ENCODE measurements at regions not wholly inside any gene's neighbourhood (a gene's known extent, or its start where the extent isn't known, plus 50 kb on each side); places are given as distances from the start of the nearest gene placed in this dataset.

DNA sequence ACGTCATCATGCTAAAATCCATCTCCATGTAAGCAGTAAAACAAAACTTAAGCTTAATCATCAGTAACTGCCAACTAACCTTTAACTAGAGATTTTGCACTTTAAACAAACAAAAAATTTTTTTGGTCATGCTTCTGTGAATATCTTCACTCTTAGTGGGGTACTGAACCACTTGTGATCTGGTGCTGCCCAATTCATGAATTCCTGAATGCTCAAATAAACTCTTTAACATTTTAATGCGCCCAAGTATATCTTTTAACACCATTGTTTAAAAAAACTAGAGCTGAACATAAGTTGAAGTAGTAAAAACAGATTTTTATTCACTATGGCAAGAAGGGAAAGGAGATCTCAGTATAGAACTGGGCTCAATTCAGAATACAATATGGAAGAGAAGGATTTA is 196.9 kb upstream of the USP24 start:
- no peak for DNase-seq (ENCODE audit: low read depth)

DNA sequence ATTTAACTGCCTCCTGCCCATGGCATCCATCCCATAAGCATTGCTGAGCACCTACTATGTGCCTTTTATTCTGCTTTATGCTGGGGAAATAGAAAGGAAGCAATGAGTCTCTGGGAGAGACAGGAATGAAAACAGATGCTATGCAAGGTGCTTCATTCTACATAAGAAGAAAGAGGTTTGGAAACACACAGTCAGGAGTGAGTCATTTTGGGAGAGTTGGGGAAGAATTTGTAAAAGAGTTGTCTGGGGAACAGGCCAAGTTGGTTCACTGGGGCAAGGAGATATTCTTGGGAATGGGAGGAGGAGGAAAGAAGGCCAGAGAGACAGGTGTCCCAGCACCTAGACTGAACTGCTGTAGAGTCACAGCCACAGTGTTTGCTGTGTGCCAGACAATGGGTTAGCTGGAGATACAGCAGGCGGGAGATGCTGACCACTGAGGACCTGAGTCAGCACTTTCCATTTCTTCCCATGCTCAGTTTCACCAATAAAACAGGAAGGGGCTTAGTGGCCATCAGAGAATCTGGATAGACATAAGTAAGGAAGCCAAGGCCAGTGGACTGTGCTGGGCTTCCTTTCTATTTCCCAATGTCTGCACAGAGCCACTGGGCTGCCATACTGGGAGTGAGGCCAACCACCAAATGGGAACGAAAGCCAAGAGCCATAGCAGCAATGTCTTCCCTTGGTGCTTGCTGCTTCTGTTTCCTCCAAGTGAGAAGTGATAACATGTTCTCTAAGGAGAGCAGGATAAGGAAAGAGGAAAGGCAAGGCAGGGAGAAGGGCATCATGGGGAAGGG is 187.7 kb upstream of the USP24 start:
- DNase-seq (ENCODE audit: low read depth): no peak

DNA sequence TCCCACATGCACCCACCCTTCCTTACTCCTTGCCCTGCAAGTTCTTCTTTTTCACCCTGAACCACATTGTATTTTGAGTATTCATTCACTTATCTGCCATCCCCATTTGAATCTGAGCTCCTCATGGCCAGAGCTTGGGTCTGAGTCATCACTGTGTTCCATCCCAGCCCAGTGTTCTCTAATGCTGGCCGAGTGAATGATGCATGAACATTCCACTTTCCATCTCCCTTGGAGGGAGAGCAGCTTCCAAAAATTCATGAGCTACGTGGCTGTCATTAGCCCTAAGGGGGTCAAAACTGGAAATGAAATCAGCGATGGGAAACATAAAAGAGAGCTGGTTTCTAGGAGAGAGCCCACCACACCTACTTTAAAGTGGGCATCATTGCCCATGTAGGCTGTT is 187.0 kb upstream of the USP24 start:
- peak; percentile 51 for DNase-seq (ENCODE audit: low read depth)

DNA sequence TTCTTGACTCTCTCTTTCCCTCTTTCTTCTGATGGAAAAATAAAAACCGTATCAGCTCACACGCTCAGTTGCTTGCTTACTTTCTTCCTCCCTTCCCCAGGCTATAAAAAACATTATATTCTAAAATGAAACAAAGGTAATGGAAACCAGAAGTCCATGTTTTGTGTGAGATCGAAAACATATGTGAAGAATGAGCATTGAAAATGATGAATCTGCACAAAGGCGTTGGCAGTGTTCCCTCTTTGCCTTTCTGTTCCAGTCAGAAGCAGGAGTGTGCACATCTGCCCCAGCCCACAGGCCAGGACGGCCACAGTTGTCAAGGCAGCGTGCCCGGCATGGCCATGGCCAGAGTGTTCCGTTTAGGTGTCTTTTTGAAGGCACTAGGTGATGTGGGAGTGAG is 185.3 kb upstream of the USP24 start:
- DNase-seq (ENCODE audit: low read depth): peak; percentile 83

DNA sequence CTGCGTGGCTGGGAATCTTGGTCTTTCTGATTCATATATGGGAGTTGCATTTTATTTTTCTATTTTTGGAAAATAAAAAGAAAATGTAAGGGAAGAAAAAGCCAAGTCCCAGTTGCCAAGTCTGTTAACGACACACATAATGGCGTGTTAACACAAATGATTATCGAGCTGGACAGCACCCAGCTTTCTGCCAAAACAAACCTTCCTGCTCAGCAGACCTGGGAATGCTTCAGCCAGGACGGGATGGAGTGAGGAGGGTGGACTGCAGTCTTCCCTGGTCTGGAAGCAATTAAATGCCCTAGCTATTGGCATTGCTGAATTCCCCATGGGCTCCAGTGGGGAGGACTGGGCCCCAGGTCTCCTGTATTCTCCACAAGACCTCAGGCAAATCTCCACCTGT is 184.2 kb upstream of the USP24 start:
- DNase-seq (ENCODE audit: low read depth): no peak

DNA sequence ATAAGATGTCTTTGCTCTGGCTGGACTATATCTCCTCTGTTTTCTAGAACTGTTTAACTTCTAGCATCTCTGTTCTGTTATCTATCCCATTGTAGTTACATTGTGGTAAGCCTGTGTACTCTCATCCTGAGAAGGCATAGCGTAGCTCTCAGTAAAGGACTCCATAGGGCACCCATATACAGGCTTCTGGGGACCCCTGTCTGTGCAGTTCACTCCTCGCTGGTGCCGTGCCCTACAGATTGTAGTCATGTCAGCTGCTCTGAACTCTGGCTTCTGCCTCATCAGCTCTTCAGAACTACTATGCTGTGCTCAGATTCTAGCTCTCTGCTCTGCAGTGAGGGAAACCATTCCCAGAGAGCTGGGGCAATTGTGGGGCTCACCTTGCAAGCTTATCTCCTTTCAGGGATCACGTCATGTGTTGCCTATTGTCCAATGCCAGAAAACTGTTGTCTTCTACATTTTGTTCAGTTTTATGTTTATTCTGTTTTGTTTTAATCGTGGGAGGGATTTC is 181.3 kb upstream of the USP24 start:
- DNase-seq (ENCODE audit: low read depth): no peak

DNA sequence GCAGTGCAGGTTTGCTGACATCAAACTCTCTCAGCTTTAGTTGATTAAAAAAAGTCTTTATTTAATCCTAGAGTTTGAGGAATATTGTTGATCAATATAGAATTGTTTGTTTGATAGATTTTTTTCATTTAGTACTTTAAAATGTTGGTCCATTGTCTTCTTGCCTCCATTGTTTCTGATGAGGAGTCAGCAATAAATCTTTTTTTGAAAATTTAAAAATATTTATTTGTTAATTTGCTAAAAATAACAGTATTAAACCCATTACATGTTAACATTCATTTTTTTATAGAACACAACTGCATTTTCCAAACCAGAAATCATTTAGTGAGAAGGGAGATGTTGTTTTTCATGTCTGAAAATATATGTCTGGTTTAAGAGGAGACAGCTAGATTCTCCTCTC is 173.8 kb upstream of the USP24 start:
- DNase-seq (ENCODE audit: low read depth): no peak

DNA sequence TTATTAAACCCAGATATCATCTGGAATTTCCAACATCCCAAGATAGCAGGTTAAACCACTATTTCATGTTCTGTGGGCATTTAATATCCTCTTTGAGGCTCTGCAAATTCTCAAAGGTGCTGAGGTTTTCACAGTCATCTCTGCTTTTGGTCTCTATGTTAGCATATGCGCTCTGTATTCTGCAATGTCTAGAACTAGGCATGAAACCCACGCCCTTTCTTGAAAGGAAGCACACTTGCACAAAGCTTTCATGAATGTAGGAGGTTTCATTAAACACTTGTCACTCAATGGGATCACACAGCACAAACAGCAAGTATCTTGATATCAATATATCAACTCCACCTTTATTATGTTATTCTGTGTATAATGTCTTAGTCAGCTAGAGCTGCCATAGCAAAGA is 172.0 kb upstream of the USP24 start:
- no peak for DNase-seq (ENCODE audit: low read depth)

DNA sequence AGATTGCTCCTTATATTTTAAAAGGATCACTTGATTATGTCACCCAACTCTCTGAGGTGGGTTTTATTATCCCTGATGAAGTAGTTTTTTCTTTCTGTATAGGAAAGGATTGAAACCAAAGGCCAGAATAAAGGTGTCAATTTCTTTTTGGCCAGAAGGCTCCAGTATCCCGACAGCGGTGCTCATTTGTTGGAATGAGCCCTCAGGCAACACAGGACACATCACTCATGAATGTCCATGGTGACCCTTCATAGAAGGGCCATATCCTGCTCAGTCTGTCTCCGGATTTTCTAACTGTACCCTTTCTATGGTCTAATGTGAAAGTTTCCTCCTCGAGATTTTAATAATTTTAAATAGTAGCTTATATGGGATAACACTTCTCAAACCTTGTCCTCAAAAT is 171.3 kb upstream of the USP24 start:
- no peak for DNase-seq (ENCODE audit: low read depth)

DNA sequence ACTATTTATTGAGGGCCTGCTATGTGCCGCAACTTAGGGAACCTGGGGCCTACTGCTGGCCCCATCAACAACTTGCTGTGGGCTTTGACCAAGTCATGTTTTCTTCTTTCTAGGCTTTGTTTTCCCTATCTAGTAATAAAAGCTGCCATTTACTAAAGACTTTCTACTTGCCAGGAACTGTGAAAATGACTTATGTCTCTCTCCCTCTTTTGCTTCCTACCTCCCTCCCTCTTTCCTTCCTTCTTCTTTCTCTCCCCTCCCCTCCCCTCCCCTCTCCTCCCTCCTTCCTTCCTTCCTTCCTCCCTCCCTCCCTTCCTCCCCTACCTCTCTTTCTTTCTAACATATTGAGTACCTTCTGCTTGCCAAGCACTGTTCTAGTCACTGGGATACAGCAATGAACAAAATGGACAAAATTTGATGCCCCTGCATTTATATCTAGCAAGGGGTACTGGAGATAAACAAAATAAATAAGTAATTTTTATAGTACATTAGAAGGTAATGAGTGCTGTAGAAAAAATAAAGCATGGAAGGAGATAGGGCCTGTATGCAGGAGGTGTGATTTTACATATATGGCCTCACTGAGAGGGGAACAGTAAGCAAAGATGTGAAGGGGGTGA is 170.3 kb upstream of the USP24 start:
- no peak for DNase-seq (ENCODE audit: low read depth)

DNA sequence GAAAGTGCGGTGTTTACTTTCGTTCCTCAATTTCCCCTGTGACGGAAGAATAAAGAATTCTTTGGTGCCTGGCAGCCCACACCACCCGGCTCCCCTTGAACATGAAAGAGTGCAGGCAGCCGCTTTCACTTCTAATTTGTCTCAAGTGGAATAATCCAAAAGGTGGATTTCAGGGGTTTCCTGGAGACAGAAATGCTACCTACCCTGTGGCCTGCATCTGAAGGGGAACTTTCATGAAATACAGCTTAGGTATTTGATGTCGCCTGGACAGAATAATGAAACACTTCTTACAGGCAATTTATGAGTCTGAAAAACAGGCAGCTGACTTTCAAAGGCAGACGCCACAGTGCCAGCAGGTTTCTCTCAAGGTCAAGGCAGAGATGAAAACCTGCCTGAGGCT is 169.5 kb upstream of the USP24 start:
- no peak for DNase-seq (ENCODE audit: low read depth)

DNA sequence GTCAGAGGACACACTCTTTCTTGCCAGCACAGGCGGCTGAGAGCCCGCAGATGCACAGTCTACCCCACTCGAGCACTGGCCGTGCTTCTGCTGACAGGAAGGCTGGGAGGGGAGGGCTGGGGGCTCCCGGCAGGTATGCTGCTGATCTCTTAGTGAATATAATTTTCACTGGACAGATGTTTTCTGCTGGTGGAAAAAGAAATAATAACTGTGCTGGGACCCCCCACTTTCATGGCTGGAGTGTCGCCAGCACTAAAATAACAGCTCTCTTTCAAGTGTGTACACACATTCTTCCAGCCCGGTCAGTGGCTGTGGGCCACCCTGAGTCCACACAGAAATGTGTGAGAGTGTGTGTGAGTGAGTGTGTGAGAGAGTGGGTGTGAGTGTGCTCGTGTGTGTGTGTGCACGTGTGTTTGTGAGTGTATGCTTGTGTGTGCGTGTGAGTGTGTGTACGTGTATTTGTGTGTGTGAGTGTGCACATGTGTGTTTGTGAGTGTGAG is 167.7 kb upstream of the USP24 start:
- no peak for DNase-seq (ENCODE audit: low read depth)

DNA sequence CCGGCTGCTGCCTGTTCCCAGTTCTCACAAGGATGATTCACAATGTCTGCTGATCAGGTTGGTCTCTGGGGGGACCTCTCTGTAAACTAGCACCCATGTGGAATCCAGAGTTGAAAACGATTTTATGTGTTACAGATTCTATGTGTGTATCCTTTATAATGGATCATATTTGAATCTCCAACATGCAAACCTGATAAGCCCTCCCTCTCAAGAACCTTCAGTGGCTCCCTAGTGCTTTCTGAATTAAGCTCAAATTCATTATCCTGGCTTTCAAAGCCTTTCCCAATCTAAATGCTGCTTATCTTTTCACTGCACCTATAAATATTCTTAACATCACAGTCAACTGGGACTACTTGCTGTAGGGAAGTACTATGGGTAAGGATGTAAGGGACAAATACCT is 166.8 kb upstream of the USP24 start:
- DNase-seq (ENCODE audit: low read depth): no peak

DNA sequence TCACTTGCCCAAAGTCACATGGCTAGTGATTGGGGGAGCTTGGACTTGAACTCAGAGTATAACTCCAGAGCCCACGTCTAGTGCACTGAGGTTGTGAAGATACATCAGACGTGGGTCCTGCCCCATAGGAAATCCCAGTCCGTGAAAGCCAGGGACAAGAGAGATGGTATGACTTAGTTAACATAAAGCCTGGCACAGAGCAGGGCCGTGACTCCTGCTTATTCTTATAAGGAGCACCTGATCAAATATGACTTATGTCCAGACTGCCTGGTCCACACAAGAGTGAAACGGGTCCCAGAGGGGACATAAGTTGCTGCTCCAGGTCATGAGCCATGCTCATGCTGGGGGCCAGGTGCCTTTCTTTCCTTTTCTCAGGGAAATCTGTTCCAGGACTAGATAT is 166.3 kb upstream of the USP24 start:
- no peak for DNase-seq (ENCODE audit: low read depth)

DNA sequence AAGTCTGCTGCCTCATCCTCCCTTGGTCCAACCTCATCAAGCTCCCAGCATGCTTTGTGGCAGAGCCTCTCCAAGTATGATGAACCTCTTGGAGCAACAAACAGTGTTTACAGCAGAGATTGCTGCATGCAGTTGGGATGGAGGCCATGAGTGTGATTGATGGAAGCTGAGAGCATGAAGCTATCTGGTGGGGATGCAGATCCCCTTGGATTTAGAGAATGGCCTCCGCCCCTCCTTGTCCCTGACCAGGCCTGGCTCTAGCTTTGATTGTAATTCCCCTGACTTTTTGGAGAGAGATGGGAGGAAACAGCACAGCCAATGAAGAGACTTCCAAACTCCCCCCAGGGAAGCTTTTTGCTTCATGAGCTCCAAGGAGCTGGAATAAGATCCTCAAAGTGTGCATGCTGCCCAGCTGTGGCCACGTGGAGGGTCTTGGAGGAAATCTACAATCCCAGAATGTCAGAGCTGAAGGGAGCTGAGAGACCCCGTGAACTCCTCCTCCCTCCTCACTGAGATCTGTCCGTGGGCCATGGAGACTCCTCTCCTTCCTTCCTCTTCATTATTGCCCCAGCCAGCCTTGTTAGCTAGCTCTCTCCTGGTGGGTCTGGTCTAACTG is 165.3 kb upstream of the USP24 start:
- DNase-seq (ENCODE audit: low read depth): no peak

DNA sequence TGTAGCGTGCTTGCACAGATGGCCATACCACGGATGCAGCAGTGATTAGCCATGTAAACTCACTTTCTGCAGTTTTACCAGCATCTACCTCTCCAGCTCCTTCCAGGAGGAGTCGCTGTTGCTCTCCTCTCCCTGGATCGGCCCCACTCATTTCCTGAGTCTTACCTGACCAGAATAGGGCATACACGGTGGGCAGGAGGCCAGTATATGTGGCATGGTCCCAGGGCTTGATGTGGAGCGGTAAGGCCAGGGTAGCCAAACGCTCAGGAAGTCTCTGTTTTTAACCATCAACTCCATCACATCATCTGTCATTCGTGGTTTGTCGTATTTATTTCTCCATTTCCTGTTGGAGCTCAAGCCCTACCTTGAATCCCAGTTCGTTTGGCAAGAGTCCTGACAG is 163.4 kb upstream of the USP24 start:
- DNase-seq (ENCODE audit: low read depth): no peak

DNA sequence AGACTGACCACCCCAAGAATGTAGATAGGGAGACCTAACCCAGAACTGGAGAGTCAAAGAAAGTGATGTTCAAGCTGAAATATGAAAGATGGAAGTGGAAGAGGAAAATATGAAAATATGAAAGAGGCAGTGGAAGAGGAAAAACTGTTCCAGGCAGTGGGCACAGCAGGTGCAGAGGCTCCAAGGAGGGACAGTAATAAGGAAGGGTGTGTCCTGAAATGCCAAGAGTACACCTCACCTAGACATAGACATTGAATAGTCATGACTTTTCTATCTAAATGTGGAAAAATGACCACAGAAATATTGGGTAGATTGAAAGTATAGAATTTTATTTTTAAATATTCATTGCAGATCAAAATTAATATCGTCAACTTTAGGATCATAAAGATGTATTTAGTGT is 161.7 kb upstream of the USP24 start:
- no peak for DNase-seq (ENCODE audit: low read depth)

DNA sequence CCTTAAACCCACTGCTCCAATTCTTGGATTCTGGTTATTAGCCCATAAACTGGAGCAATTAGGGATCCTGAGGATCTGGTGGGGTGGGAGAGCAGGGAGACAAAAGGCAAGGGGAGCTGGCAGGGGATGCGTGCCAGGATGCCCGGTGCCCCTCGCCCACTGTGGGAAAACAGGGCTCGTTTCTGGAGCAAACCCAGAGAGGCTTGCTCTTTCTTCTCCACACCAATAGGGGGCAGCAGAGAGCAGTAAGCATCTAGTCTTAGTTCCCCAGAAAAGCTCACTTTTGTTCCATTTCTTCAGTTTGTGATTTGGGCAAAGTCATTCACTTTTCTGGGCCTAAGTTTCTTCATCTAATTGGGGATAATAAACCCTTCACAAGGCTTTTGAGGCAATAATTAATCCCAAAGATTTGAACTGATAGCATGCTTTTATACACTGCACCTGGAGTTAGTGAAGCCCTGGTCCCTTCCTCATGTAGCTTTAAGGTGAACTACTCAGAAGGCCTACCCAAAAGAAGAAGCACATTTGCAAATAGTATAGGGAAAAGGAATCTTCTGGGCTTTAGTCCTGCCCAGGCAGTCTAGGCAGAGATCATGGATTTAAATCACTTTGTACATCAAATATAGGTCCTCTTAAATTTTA is 160.6 kb upstream of the USP24 start:
- DNase-seq (ENCODE audit: low read depth): no peak

DNA sequence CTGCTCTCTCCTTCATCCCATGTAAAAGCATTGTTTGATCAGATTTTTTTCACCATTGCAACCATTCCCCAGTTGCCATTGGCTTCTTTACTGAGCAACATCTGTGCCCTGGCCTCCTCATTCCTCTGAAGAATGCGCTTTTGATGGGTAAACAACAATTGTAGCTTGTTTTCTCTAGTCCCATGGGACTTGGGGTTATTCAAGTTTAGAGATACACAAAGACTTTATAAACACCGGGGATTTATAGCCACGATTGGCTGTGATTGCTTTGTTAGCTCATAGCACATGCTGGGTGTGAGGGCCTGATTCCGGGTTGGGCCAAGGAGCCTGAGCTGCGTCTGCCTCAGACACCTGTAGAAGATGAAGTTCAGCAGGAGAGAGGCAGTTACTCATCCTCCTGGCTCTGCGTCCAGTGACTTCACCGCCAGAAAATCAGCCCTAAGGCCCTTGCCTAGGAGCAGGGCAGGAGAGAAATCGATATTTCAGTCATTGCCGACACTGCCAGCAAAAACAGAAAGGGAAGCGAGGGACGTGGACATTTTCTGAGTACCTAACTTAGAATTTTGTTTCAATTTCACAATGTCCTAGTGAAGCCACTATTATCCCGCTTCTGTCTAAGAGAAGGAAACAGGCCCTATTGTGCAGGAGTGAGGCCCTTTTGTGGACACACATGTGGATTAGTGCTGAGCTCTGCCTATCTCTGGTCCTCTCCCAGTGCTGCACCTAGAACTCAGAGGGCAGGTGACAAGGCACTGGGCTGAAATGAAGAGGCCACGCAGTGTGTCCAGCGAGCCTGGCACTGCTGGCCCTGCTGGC is 159.8 kb upstream of the USP24 start:
- no peak for DNase-seq (ENCODE audit: low read depth)

DNA sequence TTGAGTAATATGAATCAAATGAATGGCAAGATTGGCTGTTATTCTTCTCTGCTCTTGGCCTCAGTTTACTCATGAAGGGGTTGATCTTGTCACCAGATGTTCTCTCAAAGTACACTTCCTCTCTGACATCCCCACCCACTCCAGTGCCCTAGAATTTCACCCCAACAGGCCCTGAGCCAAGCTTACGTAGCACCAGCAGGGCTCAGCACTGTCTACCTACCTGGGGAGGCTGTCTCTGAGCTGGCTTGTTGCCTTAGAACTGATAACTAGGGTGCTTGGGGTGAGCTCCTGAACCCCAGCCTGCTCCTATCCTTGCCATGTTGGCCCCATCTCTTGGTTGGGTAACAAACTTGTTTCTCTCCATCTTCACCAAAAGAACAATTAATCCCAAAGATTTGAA is 159.1 kb upstream of the USP24 start:
- DNase-seq (ENCODE audit: low read depth): no peak

DNA sequence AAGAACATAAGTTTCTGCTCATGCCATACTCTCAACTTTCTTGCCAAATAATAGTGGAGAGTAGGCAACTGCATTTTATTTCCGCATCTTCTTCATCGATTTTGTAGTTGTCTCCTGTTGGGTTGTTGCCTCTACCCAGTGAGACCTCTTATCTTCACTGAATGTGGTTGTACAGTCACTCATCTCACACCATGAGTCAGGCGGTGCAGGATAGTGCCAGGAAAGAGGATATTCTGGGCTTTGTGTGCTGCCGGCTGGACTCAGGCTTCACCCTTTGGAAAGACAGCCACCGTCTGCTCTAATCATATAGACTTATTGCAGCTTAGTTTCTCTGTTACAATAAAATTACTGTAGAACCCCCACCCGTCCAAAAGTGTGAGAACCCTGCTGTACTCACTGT is 154.3 kb upstream of the USP24 start:
- DNase-seq (ENCODE audit: low read depth): no peak

DNA sequence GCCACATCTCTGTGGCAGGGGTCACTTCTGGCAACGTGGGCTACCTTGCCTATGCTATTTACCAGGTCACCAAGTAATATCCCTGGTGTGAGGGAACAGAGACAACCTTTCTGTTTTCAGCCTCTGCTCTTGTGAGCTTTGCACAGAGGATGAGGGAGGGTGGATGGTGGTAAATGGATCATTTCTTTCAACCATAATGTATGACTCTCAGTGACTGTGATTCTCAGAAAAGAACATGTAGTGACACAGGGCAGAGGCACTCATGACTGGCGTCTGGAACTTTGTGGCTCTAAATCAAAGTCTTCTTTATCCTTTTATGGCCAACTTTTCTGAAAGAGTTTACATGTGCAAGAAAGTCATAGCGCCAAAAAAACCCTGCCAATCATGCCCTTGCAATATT is 153.5 kb upstream of the USP24 start:
- no peak for DNase-seq (ENCODE audit: low read depth)
